OCI-LY3 (cell line): ENCODE measurements at regions not wholly inside any gene's neighbourhood (a gene's known extent, or its start where the extent isn't known, plus 50 kb on each side); places are given as distances from the start of the nearest gene placed in this dataset.

Source experiments
- H2AFZ ChIP-seq: fragments of 200-600, 300-600 bp; shearing (Covaris generic); 2 replicates; pipeline ENCODE4 v1.6.0; 2014; ENCODE audit warnings: antibody characterized with exemption, low read depth, low read length
- H3K27ac ChIP-seq: fragments of 200-600, 300-600 bp; sonication (generic); 2 replicates; pipeline ENCODE4 v1.5.1; 2014; ENCODE audit warnings: mild to moderate bottlenecking, low read length, moderate library complexity, mixed read lengths
- H3K27me3 ChIP-seq: fragments of 200-600, 300-600 bp; sonication (generic); 2 replicates; pipeline ENCODE4 v1.6.1; 2014; ENCODE audit warnings: low read depth, low read length, mixed read lengths
- H3K36me3 ChIP-seq: fragments of 200-600, 300-600 bp; sonication (generic); replicated peaks from 2 replicates; pipeline ENCODE3; 2014; ENCODE audit warnings: low read depth, low read length, mixed read lengths
- H3K4me1 ChIP-seq: fragments of 300-600, 200-600 bp; sonication (generic); 2 replicates; pipeline ENCODE4 v1.6.1; 2014; ENCODE audit warnings: low read length, mixed read lengths
- H3K4me2 ChIP-seq: fragments of 200-600, 300-600 bp; sonication (generic); 2 replicates; pipeline ENCODE4 v1.6.1; 2014; ENCODE audit warnings: low read length, mixed read lengths
- H3K4me3 ChIP-seq: fragments of 300-600, 200-600 bp; sonication (generic); 2 replicates; pipeline ENCODE4 v1.5.1; 2014; ENCODE audit warnings: antibody characterized with exemption, mild to moderate bottlenecking, low read length, moderate library complexity
- H3K79me2 ChIP-seq: fragments of 300-600, 200-600 bp; shearing (Covaris generic); 2 replicates; pipeline ENCODE4 v1.6.1; 2014; ENCODE audit warnings: mild to moderate bottlenecking, low read length, mixed read lengths
- H3K9ac ChIP-seq: fragments of 300-600, 200-600 bp; shearing (Covaris generic); 2 replicates; pipeline ENCODE4 v1.6.0; 2014; ENCODE audit warnings: mild to moderate bottlenecking, low read length, moderate library complexity
- H3K9me3 ChIP-seq: fragments of 200-600, 300-600 bp; shearing (Covaris generic); 2 replicates; pipeline ENCODE4 v1.6.1; 2014; ENCODE audit warnings: low read length, mixed read lengths; ENCODE audit not compliant: insufficient read depth
- H4K20me1 ChIP-seq: fragments of 200-600, 300-600 bp; sonication (generic); 2 replicates; pipeline ENCODE4 v1.6.1; 2016; ENCODE audit warnings: low read length, mixed read lengths; ENCODE audit not compliant: insufficient read depth
- EZH2phosphoT487 ChIP-seq: fragments of 200-600 bp; shearing (Covaris generic); IDR thresholded peaks from 2 replicates; pipeline ENCODE4 v1.6.1; 2018; ENCODE audit warnings: antibody characterized with exemption, mixed run types, low read depth
- TF ChIP-seq, protein P1 (sequence below): fragments of 200-600, 300-600 bp; sonication (generic); IDR thresholded peaks from 2 replicates; pipeline ENCODE4 v1.5.1; 2014; ENCODE audit warnings: antibody characterized with exemption, low read length, low read depth

DNA sequence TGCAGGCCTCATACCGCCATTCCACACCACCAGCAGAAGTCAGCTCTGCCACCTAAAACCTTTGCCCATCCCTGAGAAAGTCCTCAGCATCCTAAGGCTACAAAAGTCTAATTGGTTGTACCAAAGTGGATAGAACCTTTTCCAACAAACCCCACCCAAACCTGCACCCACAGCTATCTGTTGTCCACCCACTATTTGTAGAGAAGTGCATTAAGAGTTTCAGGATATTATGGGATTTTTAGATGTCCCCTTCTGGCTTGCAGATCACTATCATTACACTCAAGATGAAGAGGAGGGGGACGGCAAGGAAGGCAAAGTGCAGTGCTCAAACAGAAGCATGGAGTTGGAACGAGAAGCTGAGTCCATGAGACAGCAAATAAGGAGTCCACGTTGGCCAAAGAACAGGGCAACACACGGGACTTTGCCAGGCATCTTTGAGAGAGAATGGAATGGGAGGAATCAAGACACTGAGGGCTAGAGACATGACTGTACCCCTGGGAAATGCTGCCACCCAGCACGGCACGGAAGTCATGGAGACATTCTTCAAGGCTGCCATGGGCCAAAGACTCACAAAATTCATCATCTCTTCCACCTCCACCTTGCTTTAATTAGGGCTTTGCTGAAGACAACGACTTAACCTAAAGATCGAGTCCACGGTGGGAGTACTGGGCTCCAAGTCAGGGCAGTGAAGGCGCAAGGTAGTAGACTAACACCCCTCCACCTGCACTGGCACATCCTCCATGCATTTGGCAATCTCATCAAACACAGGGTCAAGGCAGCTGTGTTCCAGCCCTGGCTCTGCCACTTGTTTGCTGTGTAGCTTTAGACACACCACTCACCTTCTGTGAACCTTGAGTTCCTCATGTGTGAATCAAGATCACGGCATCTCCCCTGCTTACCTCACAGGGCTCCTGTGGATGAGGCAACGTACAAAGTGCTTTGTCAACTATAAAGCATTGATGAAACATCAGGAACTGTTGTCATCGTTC lies 112.9 kb upstream of the TMEM45B start:
- no peaks in the 10 kb centered on the region for H3K79me2 ChIP-seq
- TF ChIP-seq, protein P1, sequence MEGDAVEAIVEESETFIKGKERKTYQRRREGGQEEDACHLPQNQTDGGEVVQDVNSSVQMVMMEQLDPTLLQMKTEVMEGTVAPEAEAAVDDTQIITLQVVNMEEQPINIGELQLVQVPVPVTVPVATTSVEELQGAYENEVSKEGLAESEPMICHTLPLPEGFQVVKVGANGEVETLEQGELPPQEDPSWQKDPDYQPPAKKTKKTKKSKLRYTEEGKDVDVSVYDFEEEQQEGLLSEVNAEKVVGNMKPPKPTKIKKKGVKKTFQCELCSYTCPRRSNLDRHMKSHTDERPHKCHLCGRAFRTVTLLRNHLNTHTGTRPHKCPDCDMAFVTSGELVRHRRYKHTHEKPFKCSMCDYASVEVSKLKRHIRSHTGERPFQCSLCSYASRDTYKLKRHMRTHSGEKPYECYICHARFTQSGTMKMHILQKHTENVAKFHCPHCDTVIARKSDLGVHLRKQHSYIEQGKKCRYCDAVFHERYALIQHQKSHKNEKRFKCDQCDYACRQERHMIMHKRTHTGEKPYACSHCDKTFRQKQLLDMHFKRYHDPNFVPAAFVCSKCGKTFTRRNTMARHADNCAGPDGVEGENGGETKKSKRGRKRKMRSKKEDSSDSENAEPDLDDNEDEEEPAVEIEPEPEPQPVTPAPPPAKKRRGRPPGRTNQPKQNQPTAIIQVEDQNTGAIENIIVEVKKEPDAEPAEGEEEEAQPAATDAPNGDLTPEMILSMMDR = no peak
- H3K4me2 ChIP-seq = no peak overlapping the region
- no peak overlapping the region for H3K27ac ChIP-seq
- no peak overlapping the region for H3K4me3 ChIP-seq
- no peak overlapping the region for H2AFZ ChIP-seq
- H3K27me3 ChIP-seq = peaks cover 23% of the 10 kb centered on the region
- H3K9me3 ChIP-seq = no peaks in the 10 kb centered on the region
- H3K9ac ChIP-seq = no peak overlapping the region
- H3K4me1 ChIP-seq = no peaks in the 10 kb centered on the region
- H3K36me3 ChIP-seq = no peaks in the 10 kb centered on the region
- H4K20me1 ChIP-seq = no peaks in the 10 kb centered on the region

DNA sequence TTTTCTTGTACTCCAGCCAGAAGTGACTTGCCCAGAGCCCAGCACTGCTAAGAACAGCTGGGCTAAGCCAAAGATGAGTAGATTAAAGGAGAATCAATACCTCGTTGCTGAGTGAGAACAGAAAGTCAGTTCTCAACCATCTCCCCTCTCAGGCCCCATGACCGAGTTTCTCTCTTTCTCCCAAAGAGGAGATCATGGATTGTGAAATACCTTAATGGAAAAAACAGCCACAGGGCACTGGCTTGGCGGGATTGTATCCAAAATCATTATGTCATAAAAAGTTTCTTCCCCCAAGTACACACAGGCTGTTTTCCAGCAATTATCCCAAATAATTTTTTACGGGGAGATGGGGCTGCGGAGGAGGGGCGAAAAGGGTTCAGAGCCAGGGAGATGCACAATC lies 111.8 kb upstream of the TMEM45B start:
- Histone ChIP-seq H4K20me1 (no peaks in the 10 kb centered on the region), H3K4me3 (no peak overlapping the region), H2AFZ (no peak overlapping the region), H3K4me2 (no peak overlapping the region), H3K4me1 (no peaks in the 10 kb centered on the region), H3K27me3 (peaks cover 23% of the 10 kb centered on the region), H3K9ac (no peak overlapping the region), H3K36me3 (no peaks in the 10 kb centered on the region), H3K27ac (no peak overlapping the region), H3K9me3 (no peaks in the 10 kb centered on the region), H3K79me2 (no peaks in the 10 kb centered on the region)
- TF ChIP-seq, protein P1 = no peak
- no peak for TF ChIP-seq EZH2phosphoT487

DNA sequence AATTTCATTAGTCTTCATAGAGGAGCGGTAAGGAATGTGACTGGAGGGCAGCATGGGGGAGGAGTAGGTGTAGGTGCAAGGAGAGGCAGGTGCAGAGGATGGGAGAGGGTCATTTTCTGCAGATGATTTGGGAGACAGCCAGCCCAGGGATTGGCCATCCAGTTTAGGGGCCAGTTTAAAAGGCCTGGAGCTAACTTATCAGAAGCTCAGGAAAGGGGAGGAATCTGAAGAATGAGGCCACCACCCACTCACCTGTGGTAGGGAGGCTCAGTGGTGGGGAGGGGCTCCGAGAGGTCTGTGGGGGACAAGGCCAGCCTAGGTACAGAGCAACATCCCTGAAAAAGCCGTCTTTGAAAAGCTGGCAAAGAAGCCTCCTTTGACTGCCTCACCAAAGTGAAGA lies 110.8 kb upstream of the TMEM45B start:
- Histone ChIP-seq H3K27ac (no peak overlapping the region), H2AFZ (no peak overlapping the region), H3K79me2 (no peaks in the 10 kb centered on the region), H3K27me3 (peaks cover 23% of the 10 kb centered on the region), H4K20me1 (no peaks in the 10 kb centered on the region), H3K4me1 (no peaks in the 10 kb centered on the region), H3K4me2 (no peak overlapping the region), H3K36me3 (no peaks in the 10 kb centered on the region), H3K9ac (no peak overlapping the region), H3K4me3 (no peak overlapping the region), H3K9me3 (no peaks in the 10 kb centered on the region)
- no peak for TF ChIP-seq EZH2phosphoT487
- TF ChIP-seq, protein P1 = no peak

DNA sequence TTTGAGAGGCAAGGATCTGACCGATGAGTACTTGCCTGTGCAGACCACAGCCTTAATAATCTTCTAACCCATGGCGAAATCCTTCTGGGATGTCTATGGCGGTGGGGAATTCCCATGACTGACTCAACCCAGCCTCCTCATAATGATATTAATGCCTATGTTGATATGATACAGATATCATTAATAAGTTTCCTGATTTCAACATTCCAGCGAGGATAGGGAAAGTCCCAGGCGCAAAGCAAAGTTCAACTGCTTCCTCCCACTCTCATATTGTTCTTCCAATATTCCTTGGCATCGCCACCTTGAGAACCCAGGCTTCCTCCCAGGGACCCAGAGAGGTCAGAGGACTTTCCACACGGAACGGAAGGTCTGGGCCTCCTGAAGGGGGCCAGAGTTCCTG lies 110.3 kb upstream of the TMEM45B start:
- Histone ChIP-seq H2AFZ (no peak overlapping the region), H3K79me2 (no peaks in the 10 kb centered on the region), H3K36me3 (no peaks in the 10 kb centered on the region), H3K27me3 (peaks cover 22% of the 10 kb centered on the region), H3K9ac (no peak overlapping the region), H3K4me1 (no peaks in the 10 kb centered on the region), H4K20me1 (no peaks in the 10 kb centered on the region), H3K4me2 (no peak overlapping the region), H3K4me3 (no peak overlapping the region), H3K9me3 (no peaks in the 10 kb centered on the region), H3K27ac (no peak overlapping the region)
- TF ChIP-seq EZH2phosphoT487 = no peak
- TF ChIP-seq, protein P1 = no peak
